GM10266 (cell line): ENCODE measurements at regions not wholly inside any gene's neighbourhood (a gene's known extent, or its start where the extent isn't known, plus 50 kb on each side); places are given as distances from the start of the nearest gene placed in this dataset.
A peak's percentile ranks its signal among the peaks of the same experiment; 100 is the strongest.

Source experiments
- DNase-seq: peaks from one replicate; pipeline ENCODE4 v3.0.0; 2012; ENCODE audit errors: extremely low spot score
- CTCF ChIP-seq: IDR thresholded peaks from 2 replicates; pipeline ENCODE4 v1.5.1; 2012; ENCODE audit warnings: mild to moderate bottlenecking, low read depth; ENCODE audit not compliant: control insufficient read depth, insufficient read depth; ENCODE audit errors: missing control alignments

- no peak for DNase-seq
- TF ChIP-seq CTCF: no peak
These were observed 162.6 kb downstream of the ZNF674 start for GRCh38 chrX:46382595-46382994.

GRCh38 chrX:46381630-46382029 is 163.6 kb downstream of the ZNF674 start:
- DNase-seq: peak; percentile 19
- TF ChIP-seq CTCF: peak; percentile 61

GRCh38 chrX:46380148-46380752 is 165.0 kb downstream of the ZNF674 start:
- no peak for DNase-seq
- TF ChIP-seq CTCF: no peak

GRCh38 chrX:46376246-46376885 is 168.9 kb downstream of the ZNF674 start:
- TF ChIP-seq CTCF: peak; percentile 22

GRCh38 chrX:46375831-46376230 is 169.4 kb downstream of the ZNF674 start:
- DNase-seq: no peak
- TF ChIP-seq CTCF: no peak

More at GRCh38 chrX:46376246-46376885, 168.9 kb downstream of the ZNF674 start:
- no peak for DNase-seq

- no peak for DNase-seq
- no peak for TF ChIP-seq CTCF
These were observed 170.8 kb downstream of the ZNF674 start for GRCh38 chrX:46374371-46374770.

GRCh38 chrX:46367491-46367890 is 177.7 kb downstream of the ZNF674 start:
- DNase-seq: no peak
- TF ChIP-seq CTCF: no peak
